Fibroblast of skin of scalp (primary cell): ENCODE measurements at regions not wholly inside any gene's neighbourhood (a gene's known extent, or its start where the extent isn't known, plus 50 kb on each side); places are given as distances from the start of the nearest gene placed in this dataset.
A peak's percentile ranks its signal among the peaks of the same experiment; 100 is the strongest.

Experiments used
- DNase-seq: peaks from one replicate; pipeline ENCODE4 v3.0.0-alpha.2; 2013

DNA sequence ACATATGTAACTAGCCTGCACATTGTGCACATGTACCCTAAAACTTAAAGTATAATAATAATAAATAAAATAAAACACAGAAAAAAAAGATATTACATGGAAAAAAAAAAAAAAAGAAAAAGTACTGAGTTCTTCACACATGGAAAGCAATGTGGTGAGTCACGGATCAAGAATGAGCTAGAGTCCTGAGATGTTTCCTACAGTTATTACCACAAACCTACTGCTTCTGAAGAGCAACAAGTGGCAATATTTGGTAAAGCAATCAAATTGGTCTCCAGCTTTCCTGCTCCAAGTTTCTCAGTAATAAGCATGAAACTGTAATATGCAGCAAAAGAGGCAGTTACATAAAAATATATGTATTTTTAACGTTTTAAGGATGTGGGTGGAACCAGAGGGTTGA is 223.3 kb upstream of the SALL1 start:
- DNase-seq: peak; percentile 82

DNA sequence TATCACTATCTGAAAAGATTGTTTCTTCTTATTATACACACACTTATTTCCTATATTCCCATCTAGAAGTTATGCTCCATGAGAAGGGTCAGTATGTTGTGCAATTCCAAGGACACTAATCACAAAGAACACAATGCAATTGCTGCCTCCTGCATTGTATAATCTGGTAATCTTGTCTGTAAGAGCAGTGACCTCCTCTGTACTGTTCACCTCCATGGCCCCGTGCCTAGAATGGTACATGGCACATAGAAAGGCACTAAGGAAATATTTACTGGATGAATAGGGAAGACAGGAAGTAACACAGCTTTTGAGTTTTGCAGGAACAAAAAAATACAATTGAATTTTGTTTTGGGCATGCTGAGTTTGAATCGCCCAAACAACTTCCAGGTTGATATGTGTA is 214.6 kb upstream of the SALL1 start:
- no peak for DNase-seq

DNA sequence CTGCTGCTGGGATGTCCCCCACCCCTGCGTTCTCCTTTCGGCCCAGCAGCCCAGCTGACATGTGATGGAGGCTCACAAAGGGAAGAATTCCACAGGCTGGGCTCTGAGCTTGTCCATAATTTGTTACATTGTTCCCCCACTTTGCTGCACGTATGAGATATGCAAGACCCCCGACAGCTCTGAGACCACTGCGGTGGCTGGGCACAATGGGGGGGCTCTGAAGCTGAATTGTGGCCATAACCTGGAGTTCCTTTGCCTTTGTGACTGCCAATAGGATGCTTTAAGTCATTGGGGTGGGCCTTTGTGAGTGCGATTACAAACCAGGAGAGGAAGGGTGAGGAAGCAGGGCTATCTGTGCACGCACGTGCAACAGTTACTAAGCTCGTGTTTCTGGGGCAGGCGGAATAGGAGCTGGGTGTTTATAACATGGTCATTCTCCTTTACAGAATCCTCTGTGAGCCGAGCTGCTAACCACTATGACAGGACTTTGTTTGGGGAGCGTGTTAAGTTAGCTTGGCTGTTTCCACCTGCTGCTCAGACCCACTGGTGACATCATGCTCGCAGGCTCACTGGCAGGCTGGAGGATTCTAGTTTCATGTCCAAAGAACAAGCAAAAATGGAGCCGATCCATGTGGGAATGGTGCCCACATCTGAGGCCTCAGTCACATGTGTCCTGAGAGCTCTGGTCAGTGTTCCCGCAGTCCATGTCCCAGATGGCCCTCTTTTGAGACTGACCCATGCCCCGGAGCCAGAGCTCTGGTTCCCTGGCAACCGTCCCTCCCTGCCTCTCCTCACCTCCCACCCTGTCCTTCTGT is 208.3 kb upstream of the SALL1 start:
- no peak for DNase-seq

DNA sequence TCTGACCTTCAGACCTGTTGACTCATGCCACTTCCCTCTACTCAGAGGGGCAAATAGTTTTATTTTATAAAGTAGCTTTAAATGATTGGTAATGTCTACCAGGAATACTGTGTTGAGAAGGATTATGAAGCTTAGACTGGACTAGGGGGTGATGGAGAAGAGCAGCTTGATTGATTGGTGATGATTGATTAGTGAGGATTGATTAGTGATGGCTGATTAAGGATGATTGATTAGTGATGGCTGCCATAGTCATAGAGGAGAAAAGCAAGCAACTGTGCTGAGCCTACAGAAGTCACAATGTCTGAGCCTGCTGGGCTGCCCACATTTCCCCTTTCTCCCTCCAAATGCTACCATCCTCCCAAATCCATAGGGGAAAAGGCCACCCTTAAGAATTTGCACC is 206.8 kb upstream of the SALL1 start:
- no peak for DNase-seq

GRCh38 chr16:51355875-51356274 is 204.8 kb upstream of the SALL1 start:
- no peak for DNase-seq

GRCh38 chr16:51355195-51355594 is 204.1 kb upstream of the SALL1 start:
- DNase-seq: no peak

DNA sequence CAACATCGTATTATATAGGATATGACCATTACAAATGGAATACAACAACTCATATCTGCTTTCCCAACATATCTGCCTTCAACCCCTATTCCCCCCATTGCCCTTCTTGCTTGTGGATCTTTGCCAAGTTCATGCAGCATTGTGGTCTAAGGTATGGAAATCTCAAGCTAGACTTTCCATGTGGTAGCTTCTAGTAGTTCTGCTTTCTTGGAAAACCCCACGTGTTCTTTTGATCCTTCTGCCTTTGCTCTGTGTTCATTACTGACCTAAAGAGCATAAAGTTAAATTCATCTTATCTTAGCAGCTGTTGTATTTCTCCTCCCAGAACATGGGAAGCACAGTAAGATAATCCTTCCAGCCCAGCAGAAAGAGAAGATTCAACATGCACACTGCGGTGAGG is 202.0 kb upstream of the SALL1 start:
- DNase-seq: no peak

DNA sequence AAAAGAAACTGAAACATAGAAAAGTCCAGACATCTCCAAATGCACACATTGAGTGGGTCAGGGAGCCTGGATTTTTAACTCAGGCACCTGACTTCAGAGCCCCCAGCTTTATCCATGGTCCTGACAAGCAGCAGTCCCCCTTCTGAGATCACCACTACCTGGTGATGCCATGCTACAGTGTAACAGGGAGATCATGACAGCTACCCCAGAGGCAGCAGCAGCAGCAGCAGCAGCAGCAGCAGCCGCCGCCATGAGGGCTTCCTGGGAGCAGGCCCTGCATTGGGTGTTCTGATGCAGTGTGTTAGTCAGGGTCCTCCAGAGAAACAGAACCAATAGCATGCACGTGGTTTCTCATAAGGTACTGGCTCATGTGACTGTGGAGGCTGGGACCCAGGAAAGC is 198.6 kb upstream of the SALL1 start:
- DNase-seq: no peak

- peak; percentile 7 for DNase-seq
Observed at GRCh38 chr16:51343411-51343810, 192.3 kb upstream of the SALL1 start.

GRCh38 chr16:51341204-51341603 is 190.1 kb upstream of the SALL1 start:
- DNase-seq: no peak

GRCh38 chr16:51337662-51338061 is 186.6 kb upstream of the SALL1 start:
- no peak for DNase-seq

GRCh38 chr16:51328733-51329132 is 177.7 kb upstream of the SALL1 start:
- DNase-seq: no peak

- peak; percentile 28 for DNase-seq
Observed at GRCh38 chr16:51327001-51327400, 175.9 kb upstream of the SALL1 start.

- peak; percentile 48 for DNase-seq
Observed at GRCh38 chr16:51326131-51326856, 175.2 kb upstream of the SALL1 start.

DNA sequence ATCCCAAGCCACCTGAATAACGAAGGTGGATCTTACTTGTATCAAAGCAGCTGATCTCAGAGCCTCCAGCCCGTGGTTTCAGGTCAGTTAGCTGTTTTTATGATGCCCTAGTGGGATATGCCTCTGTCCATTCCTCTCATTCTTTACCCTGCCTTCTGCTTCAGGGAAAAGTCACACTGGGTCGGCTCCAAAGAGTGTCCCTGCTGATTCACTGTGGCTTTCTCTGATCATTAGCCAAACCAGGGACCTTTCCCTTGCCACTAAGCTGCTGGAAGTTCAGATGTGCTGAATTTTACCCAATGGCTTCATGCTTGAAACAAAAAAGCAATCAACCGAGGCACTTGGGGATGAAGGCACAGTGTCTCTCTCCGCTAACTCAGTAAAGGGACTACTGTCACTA is 170.2 kb upstream of the SALL1 start:
- no peak for DNase-seq

- DNase-seq: no peak
Observed at GRCh38 chr16:51317575-51317974, 166.5 kb upstream of the SALL1 start.

- no peak for DNase-seq
Observed at GRCh38 chr16:51313198-51313597, 162.1 kb upstream of the SALL1 start.

- no peak for DNase-seq
Observed at GRCh38 chr16:51312363-51313150, 161.5 kb upstream of the SALL1 start.

DNA sequence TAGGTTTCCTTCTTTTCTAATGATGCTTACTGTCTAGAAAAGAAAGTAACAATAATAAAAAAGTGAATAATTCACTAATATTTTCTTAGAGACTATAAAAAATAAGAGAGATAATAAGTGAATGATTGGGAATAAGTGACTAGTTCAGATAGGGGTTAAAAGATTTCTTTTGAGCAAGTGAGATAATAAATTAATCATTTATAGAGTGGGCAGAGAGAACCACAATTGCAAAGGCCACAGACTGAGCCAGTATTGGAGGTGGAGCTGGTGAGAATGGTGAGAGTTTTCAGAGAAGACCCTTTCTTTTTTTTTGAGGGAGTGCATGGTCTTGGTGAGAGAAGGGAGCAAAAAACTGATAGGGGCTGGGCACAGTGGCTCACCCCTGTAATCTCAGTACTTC is 159.1 kb upstream of the SALL1 start:
- no peak for DNase-seq

DNA sequence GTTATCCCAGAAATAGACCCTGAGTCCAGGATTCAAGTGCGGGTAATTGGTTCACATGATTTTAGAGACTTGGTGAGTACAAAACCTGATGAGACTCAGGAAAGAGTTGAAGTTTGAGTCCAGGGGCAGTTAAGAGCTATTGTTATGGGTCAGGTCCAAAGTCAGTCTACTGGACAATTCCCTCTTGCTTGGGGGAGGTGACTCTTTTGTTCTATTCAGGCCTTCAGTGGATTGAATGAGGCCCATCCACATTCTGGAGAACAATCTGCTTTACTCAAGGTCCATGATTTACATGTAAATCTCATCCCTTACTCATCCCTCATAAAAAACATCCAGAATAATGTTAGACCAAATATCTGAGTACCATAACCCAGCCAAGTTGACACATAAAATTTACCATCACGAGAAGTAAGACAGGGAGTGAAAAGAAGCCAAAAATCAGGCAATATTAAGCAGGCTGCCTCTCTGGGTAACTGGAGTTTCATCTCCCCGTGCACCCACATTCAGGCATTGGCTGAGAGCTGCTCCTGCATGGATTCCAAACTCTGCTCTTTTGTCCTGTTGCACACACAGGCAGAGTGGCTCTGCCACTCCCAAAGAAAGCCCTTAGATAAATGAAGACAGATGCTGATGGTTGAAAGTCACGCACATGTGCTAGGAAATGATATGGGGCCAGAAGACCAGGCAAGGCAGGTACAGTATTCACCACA is 156.0 kb upstream of the SALL1 start:
- DNase-seq: no peak

GRCh38 chr16:51306116-51306515 is 155.0 kb upstream of the SALL1 start:
- DNase-seq: peak; percentile 16

GRCh38 chr16:51305337-51305736 is 154.3 kb upstream of the SALL1 start:
- DNase-seq: no peak

GRCh38 chr16:51302042-51302441 is 151.0 kb upstream of the SALL1 start:
- DNase-seq: no peak
